MM.1S (cell line): ENCODE measurements at regions not wholly inside any gene's neighbourhood (a gene's known extent, or its start where the extent isn't known, plus 50 kb on each side); places are given as distances from the start of the nearest gene placed in this dataset.

Experiments
- CTCF ChIP-seq: fragments of 300-600 bp; sonication (generic); IDR thresholded peaks from 2 replicates; pipeline ENCODE4 v1.5.1; 2016; ENCODE audit warnings: antibody characterized with exemption, low read length, mixed read lengths
- EZH2 ChIP-seq: fragments of 300-600 bp; sonication (generic); optimal IDR thresholded peaks from 2 replicates; pipeline ENCODE3; 2017; ENCODE audit warnings: low read depth, mild to moderate bottlenecking, antibody characterized with exemption, low read length, mixed read lengths

- TF ChIP-seq EZH2 (no peak), CTCF (no peak)
These were observed 395.8 kb downstream of the PID1 start for GRCh38 chr2:228875152-228875900.
